ENCODE measurements at regions not wholly inside any gene's neighbourhood (a gene's known extent, or its start where the extent isn't known, plus 50 kb on each side); places are given as distances from the start of the nearest gene placed in this dataset.

DNA sequence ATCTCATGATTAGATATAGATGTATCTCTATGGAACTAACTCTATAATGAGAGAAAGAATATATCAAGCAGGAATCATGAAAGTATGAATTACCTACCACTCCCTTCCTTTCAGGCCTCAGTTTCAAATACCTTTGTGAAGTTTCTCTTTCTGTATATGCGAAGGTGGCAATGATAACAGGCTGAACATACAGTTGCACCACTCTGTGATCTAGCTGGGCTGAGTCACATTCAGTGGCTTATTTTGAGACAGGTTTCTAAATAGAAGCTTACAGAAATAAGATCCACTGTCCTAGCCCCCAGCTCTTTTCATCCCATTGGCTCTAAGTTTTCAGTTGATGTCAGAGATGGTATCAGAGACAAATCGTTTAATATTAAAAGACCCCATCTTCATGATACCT is 662.0 kb downstream of the SLITRK1 start:
- Histone ChIP-seq H3K36me3 (ENCODE audit: control insufficient read depth in 2 of 2, insufficient read depth in 1 of 2, low read length in 2 of 2) (no peaks in the 10 kb centered on the region), H3K9me3 (ENCODE audit: control insufficient read depth, insufficient read depth, low read depth, low read length) (no peaks in the 10 kb centered on the region), H3K4me1 (ENCODE audit: control insufficient read depth, insufficient read depth, low read length) (no peaks in the 10 kb centered on the region), H3K27ac (ENCODE audit: extremely low read depth, low read depth, low read length) (no peak overlapping the region), H3K4me3 (ENCODE audit: low read depth, low read length) (no peak overlapping the region)
- CTCF ChIA-PET = no interaction called here
- TF ChIP-seq ZFP37 (tag by site-specific recombination; IDR thresholded peaks at IDR 0.05) (no peak), ZNF341 (tag by site-specific recombination; IDR thresholded peaks at IDR 0.05; ENCODE audit: low read depth) (no peak)
- POLR2A ChIA-PET = no interaction called here

DNA sequence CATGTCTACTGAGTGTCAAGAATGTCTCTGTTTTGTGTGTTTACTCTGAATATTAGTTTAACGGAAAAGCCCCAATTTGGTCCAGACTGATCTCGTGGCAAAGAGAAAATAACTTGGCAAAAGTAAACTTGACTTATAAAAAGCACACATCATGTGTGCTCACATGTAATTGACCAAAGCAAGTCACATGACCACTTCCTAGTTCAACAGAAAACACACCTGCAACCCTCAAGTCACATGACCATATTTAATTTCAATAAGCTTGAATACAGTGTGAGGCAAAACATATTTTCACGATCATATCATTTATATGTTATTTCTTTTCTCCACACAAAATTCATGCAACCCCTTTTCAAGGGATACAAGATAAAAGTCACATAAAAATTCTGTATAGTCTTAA is 662.4 kb downstream of the SLITRK1 start:
- Histone ChIP-seq H3K27ac (ENCODE audit: extremely low read depth, low read depth, low read length) (no peak overlapping the region), H3K9me3 (ENCODE audit: control insufficient read depth, insufficient read depth, low read depth, low read length) (no peaks in the 10 kb centered on the region), H3K36me3 (ENCODE audit: control insufficient read depth in 2 of 2, insufficient read depth in 1 of 2, low read length in 2 of 2) (no peaks in the 10 kb centered on the region), H3K4me3 (ENCODE audit: low read depth, low read length) (no peak overlapping the region), H3K4me1 (ENCODE audit: control insufficient read depth, insufficient read depth, low read length) (no peaks in the 10 kb centered on the region)
- ChIA-PET POLR2A (no interaction called here), CTCF (no interaction called here)
- TF ChIP-seq WT1 (tag by site-specific recombination; IDR thresholded peaks at IDR 0.05) (no peak), ZNF837 (tag by site-specific recombination; IDR thresholded peaks at IDR 0.05) (no peak), ZNF266 (tag by site-specific recombination; IDR thresholded peaks at IDR 0.05; ENCODE audit: low read depth) (no peak), EGR2 (tag by site-specific recombination; IDR thresholded peaks at IDR 0.05; ENCODE audit: low read depth) (no peak), REPIN1 (tag by site-specific recombination; IDR thresholded peaks at IDR 0.05; ENCODE audit: low read depth) (no peak), ZNF416 (tag by site-specific recombination; IDR thresholded peaks at IDR 0.05) (no peak), ZNF121 (tag by site-specific recombination; IDR thresholded peaks at IDR 0.05) (no peak), ZNF558 (tag by site-specific recombination; IDR thresholded peaks at IDR 0.05) (no peak), ZNF211 (tag by site-specific recombination; IDR thresholded peaks at IDR 0.05; ENCODE audit: low read depth) (no peak), ZNF133 (tag by site-specific recombination; IDR thresholded peaks at IDR 0.05) (no peak), ZNF529 (tag by site-specific recombination; IDR thresholded peaks at IDR 0.05; ENCODE audit: insufficient replicate concordance) (no peak), YY2 (tag by site-specific recombination; IDR thresholded peaks at IDR 0.05) (no peak)
- TF ChIP-seq, protein P1, sequence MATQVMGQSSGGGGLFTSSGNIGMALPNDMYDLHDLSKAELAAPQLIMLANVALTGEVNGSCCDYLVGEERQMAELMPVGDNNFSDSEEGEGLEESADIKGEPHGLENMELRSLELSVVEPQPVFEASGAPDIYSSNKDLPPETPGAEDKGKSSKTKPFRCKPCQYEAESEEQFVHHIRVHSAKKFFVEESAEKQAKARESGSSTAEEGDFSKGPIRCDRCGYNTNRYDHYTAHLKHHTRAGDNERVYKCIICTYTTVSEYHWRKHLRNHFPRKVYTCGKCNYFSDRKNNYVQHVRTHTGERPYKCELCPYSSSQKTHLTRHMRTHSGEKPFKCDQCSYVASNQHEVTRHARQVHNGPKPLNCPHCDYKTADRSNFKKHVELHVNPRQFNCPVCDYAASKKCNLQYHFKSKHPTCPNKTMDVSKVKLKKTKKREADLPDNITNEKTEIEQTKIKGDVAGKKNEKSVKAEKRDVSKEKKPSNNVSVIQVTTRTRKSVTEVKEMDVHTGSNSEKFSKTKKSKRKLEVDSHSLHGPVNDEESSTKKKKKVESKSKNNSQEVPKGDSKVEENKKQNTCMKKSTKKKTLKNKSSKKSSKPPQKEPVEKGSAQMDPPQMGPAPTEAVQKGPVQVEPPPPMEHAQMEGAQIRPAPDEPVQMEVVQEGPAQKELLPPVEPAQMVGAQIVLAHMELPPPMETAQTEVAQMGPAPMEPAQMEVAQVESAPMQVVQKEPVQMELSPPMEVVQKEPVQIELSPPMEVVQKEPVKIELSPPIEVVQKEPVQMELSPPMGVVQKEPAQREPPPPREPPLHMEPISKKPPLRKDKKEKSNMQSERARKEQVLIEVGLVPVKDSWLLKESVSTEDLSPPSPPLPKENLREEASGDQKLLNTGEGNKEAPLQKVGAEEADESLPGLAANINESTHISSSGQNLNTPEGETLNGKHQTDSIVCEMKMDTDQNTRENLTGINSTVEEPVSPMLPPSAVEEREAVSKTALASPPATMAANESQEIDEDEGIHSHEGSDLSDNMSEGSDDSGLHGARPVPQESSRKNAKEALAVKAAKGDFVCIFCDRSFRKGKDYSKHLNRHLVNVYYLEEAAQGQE (tag by site-specific recombination; IDR thresholded peaks at IDR 0.05) = no peak
- TF ChIP-seq, protein P2, sequence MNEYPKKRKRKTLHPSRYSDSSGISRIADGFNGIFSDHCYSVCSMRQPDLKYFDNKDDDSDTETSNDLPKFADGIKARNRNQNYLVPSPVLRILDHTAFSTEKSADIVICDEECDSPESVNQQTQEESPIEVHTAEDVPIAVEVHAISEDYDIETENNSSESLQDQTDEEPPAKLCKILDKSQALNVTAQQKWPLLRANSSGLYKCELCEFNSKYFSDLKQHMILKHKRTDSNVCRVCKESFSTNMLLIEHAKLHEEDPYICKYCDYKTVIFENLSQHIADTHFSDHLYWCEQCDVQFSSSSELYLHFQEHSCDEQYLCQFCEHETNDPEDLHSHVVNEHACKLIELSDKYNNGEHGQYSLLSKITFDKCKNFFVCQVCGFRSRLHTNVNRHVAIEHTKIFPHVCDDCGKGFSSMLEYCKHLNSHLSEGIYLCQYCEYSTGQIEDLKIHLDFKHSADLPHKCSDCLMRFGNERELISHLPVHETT (tag by site-specific recombination; IDR thresholded peaks at IDR 0.05) = no peak

DNA sequence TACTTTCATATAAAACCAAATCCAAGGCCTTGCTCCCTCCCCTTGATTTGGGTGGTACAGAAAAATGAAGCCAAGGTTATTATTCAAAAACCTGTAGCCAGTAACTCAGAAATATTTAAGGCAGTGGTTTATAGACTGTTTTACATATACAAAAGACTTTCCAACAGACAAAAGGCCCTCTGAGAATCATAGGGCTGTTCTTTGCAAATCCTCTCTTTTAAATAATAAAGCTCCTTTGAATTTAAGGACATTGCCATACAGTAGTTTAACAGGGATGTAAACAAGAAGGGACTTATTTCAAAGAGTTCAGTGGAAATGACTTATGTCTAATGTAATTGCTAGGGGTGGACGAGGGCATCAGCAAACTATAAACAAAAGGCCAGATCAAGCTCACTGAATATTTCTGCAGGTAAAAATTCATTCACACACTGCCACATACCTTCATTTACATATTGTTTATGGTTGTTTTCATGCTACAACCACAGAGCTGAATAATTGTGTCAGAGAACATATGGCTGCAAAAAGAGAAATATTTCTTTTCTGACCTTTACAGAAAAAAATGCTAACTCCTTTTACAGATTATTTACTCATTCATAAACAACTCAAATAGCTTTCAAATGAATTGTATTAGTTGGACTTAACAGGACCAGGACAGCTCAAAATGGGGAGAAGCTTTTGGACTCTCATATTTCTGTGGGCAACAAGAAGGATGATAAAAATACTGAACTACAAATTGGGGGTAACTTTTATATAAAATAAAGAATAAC is 665.6 kb downstream of the SLITRK1 start:
- Histone ChIP-seq H3K4me1 (ENCODE audit: control insufficient read depth, insufficient read depth, low read length) (no peaks in the 10 kb centered on the region), H3K36me3 (ENCODE audit: control insufficient read depth in 2 of 2, insufficient read depth in 1 of 2, low read length in 2 of 2) (no peaks in the 10 kb centered on the region), H3K9me3 (ENCODE audit: control insufficient read depth, insufficient read depth, low read depth, low read length) (no peaks in the 10 kb centered on the region), H3K27ac (ENCODE audit: extremely low read depth, low read depth, low read length) (no peak overlapping the region), H3K4me3 (ENCODE audit: low read depth, low read length) (no peak overlapping the region)
- POLR2A ChIA-PET = no interaction called here
- CTCF ChIA-PET = no interaction called here
- TF ChIP-seq ZNF202 (tag by site-specific recombination; IDR thresholded peaks at IDR 0.05; ENCODE audit: borderline replicate concordance) = no peak
- no peak for TF ChIP-seq HOXD13 (CRISPR knock-in tag; IDR thresholded peaks at IDR 0.05; ENCODE audit: borderline replicate concordance)
- no peak for TF ChIP-seq ZEB2 (tag by site-specific recombination; IDR thresholded peaks at IDR 0.05)
- TF ChIP-seq ZNF366 (tag by site-specific recombination; conservative IDR thresholded peaks at IDR 0.05) = no peak
- TF ChIP-seq, protein P2 (tag by site-specific recombination; IDR thresholded peaks at IDR 0.05) = no peak
- TF ChIP-seq ZNF221 (tag by site-specific recombination; IDR thresholded peaks at IDR 0.05; ENCODE audit: borderline replicate concordance) = no peak
- no peak for TF ChIP-seq ZNF114 (tag by site-specific recombination; IDR thresholded peaks at IDR 0.05)
- TF ChIP-seq ZNF510 (tag by site-specific recombination; IDR thresholded peaks at IDR 0.05; ENCODE audit: insufficient replicate concordance) = no peak
- no peak for TF ChIP-seq ZNF585B (tag by site-specific recombination; IDR thresholded peaks at IDR 0.05)
